Mesendoderm (in vitro differentiated cells): ENCODE measurements at regions not wholly inside any gene's neighbourhood (a gene's known extent, or its start where the extent isn't known, plus 50 kb on each side); places are given as distances from the start of the nearest gene placed in this dataset.

ENCODE experiments used
- DNase-seq: peaks from one replicate; pipeline ENCODE4 v3.0.0; 2013
- H2AK5ac ChIP-seq: 2 replicates; pipeline ENCODE4 v1.6.1; 2013; ENCODE audit warnings: low read length, inconsistent platforms
- H2BK120ac ChIP-seq: 2 replicates; pipeline ENCODE4 v1.6.1; 2013; ENCODE audit warnings: low read depth, mild to moderate bottlenecking, low read length, moderate library complexity, mixed read lengths
- H2BK15ac ChIP-seq: replicated peaks from 2 replicates; pipeline ENCODE4 v1.6.1; 2013; ENCODE audit warnings: low read depth, mild to moderate bottlenecking, moderate library complexity
- H2BK5ac ChIP-seq: 2 replicates; pipeline ENCODE4 v1.6.1; 2013; ENCODE audit warnings: low read length, inconsistent platforms
- H3K18ac ChIP-seq: 2 replicates; pipeline ENCODE4 v1.6.1; 2013; ENCODE audit warnings: mild to moderate bottlenecking, low read length, mixed read lengths
- H3K23ac ChIP-seq: one replicate; pipeline ENCODE4 v1.6.1; 2013; ENCODE audit warnings: low read length
- H3K27ac ChIP-seq: 2 replicates; pipeline ENCODE4 v1.5.1; 2013; ENCODE audit warnings: low read depth, mild to moderate bottlenecking, inconsistent platforms, low read length, moderate library complexity
- H3K27me3 ChIP-seq: 2 replicates; pipeline ENCODE4 v1.6.1; 2013; ENCODE audit warnings: low read length, control low read depth, mild to moderate bottlenecking, inconsistent platforms; ENCODE audit not compliant: insufficient read depth, poor library complexity
- H3K36me3 ChIP-seq: 2 replicates; pipeline ENCODE4 v1.6.1; 2013; ENCODE audit warnings: low read length, inconsistent platforms; ENCODE audit not compliant: control insufficient read depth, insufficient read depth
- H3K4ac ChIP-seq: one replicate; pipeline ENCODE4 v1.6.1; 2013; ENCODE audit warnings: low read depth, mild to moderate bottlenecking, low read length, moderate library complexity
- H3K4me1 ChIP-seq: 2 replicates; pipeline ENCODE4 v1.6.1; 2013; ENCODE audit warnings: low read depth, low read length, inconsistent platforms; ENCODE audit not compliant: control insufficient read depth
- H3K4me2 ChIP-seq: 2 replicates; pipeline ENCODE4 v1.6.1; 2013; ENCODE audit warnings: low read length
- H3K4me3 ChIP-seq: 2 replicates; pipeline ENCODE4 v1.5.1; 2013; ENCODE audit warnings: mild to moderate bottlenecking, low read length
- H3K56ac ChIP-seq: one replicate; pipeline ENCODE4 v1.6.1; 2013; ENCODE audit warnings: low read length
- H3K79me1 ChIP-seq: 2 replicates; pipeline ENCODE4 v1.6.1; 2013; ENCODE audit warnings: low read length, inconsistent platforms
- H3K79me2 ChIP-seq: 2 replicates; pipeline ENCODE4 v1.6.1; 2013; ENCODE audit warnings: mild to moderate bottlenecking, low read length; ENCODE audit not compliant: control insufficient read depth, insufficient read depth
- H3K9ac ChIP-seq: 2 replicates; pipeline ENCODE4 v1.6.1; 2013; ENCODE audit warnings: low read length, inconsistent platforms
- H4K5ac ChIP-seq: one replicate; pipeline ENCODE4 v1.6.1; 2013; ENCODE audit warnings: low read length
- H4K8ac ChIP-seq: one replicate; pipeline ENCODE4 v1.6.1; 2013; ENCODE audit warnings: low read depth, mild to moderate bottlenecking, control low read depth, low read length, moderate library complexity
- WGBS: extraction: QIAGEN DNeasy Blood & Tissue Kit; methylation state at CpG from one replicate; pipeline ENCODE4 v1.1.7; 2013; ENCODE audit warnings: low lambda C conversion rate, missing lambda C conversion rate; ENCODE audit not compliant: insufficient coverage; ENCODE audit errors: extremely low coverage; 5-methylcytosine and 5-hydroxymethylcytosine counted together

- Histone ChIP-seq H2BK15ac (no peak overlapping the region), H3K36me3 (no peaks in the 10 kb centered on the region), H2AK5ac (peak overlapping the region; percentile 96), H2BK120ac (no peak overlapping the region), H3K79me1 (no peaks in the 10 kb centered on the region), H3K4me3 (no peak overlapping the region), H3K27ac (no peak overlapping the region), H4K5ac (peak overlapping the region; percentile 3), H3K9ac (no peak overlapping the region), H2BK5ac (peak overlapping the region; percentile 58), H3K79me2 (no peaks in the 10 kb centered on the region), H3K4me2 (no peak overlapping the region), H4K8ac (no peak overlapping the region), H3K4ac (peak overlapping the region; percentile 57), H3K27me3 (no peaks in the 10 kb centered on the region), H3K56ac (peak overlapping the region; percentile 58), H3K4me1 (peaks cover 16% of the 10 kb centered on the region), H3K23ac (no peak overlapping the region), H3K18ac (peak overlapping the region; percentile 4)
- DNase-seq = no peak
- no CpG with 5 or more reads among the region's 5 CpGs for WGBS
These were observed 98.2 kb upstream of the BMPER start for GRCh38 chr7:33807155-33807530.

DNA sequence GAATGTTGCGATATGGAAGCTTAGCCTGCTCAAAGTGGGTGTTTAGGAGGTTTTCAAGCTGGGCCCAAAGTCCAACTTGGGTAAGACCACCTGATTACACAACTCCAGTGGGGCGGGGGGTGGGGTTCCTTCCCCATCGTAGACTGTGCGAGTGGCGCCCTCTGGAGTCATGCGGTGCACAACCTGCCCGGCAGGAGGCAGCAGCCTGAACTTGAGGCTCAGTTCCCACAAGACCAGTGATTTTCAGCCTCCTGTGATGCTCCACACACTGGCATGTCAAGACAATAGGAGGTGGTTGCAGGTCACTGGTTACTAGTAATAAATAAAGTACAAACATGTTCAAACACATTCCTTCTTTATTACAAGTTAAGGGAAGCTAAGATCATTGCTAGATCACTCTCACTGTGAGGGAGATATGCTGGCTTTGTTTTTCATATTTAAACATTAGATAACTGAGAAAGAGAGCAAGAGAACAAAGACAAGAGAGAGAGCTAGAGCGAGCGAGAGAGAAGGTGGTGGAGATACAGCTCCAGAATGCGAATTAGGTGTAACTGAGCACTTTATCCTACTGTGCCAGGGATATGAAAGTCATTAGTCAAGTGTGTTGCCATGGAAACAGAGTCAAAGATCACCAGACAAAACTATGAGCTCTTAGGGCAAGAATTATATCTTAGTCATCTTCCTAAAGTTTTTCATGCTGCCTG lies 97.4 kb upstream of the BMPER start:
- no peak overlapping the region for H3K4me2 ChIP-seq
- H3K79me1 ChIP-seq = no peaks in the 10 kb centered on the region
- H3K4me3 ChIP-seq = no peak overlapping the region
- H3K36me3 ChIP-seq = no peaks in the 10 kb centered on the region
- H3K79me2 ChIP-seq = no peaks in the 10 kb centered on the region
- H3K27ac ChIP-seq = no peak overlapping the region
- WGBS = no CpG with 5 or more reads among the region's 10 CpGs
- H2BK15ac ChIP-seq = no peak overlapping the region
- no peak overlapping the region for H3K9ac ChIP-seq
- no peak overlapping the region for H4K5ac ChIP-seq
- no peak overlapping the region for H4K8ac ChIP-seq
- no peaks in the 10 kb centered on the region for H3K27me3 ChIP-seq
- H3K18ac ChIP-seq = no peak overlapping the region
- H2BK120ac ChIP-seq = no peak overlapping the region
- H2BK5ac ChIP-seq = no peak overlapping the region
- no peak overlapping the region for H2AK5ac ChIP-seq
- H3K4ac ChIP-seq = no peak overlapping the region
- H3K23ac ChIP-seq = no peak overlapping the region
- peak; percentile 85 for DNase-seq
- H3K4me1 ChIP-seq = peaks cover 16% of the 10 kb centered on the region
- H3K56ac ChIP-seq = peak overlapping the region; percentile 1

- peaks cover 14% of the 10 kb centered on the region for H3K4me1 ChIP-seq
- no peaks in the 10 kb centered on the region for H3K36me3 ChIP-seq
These were observed 96.1 kb upstream of the BMPER start for GRCh38 chr7:33809228-33809627.

DNA sequence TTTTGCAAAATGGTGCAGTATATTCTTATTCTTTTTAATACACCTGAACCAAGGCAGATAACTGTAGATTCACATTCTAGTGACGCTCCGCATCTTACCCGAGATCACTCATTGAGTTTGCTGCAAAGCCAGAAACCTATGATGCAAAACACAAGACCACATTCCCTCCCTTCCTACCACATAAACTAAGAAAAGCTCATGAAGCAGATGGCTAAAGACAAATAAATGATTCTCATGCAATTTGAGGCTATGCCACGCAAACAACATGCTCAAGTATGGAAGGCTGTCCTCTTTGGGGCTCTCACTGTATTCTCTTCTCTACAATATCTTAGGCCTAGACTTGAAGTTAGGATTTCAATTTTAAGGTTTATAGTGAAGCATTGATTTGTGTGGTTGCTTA lies 95.0 kb upstream of the BMPER start:
- Histone ChIP-seq H2AK5ac (no peak overlapping the region), H2BK15ac (no peak overlapping the region), H3K4me3 (no peak overlapping the region), H3K23ac (no peak overlapping the region), H4K8ac (no peak overlapping the region), H3K27me3 (no peaks in the 10 kb centered on the region), H3K18ac (no peak overlapping the region), H3K79me2 (no peaks in the 10 kb centered on the region), H3K27ac (no peak overlapping the region), H3K36me3 (no peaks in the 10 kb centered on the region), H2BK120ac (no peak overlapping the region), H3K56ac (no peak overlapping the region), H2BK5ac (no peak overlapping the region), H4K5ac (no peak overlapping the region), H3K4ac (no peak overlapping the region), H3K4me1 (peaks cover 9% of the 10 kb centered on the region), H3K4me2 (no peak overlapping the region), H3K9ac (no peak overlapping the region), H3K79me1 (no peaks in the 10 kb centered on the region)
- DNase-seq = no peak
- WGBS = no CpG with 5 or more reads among the region's 4 CpGs

More at GRCh38 chr7:33809228-33809627, 96.1 kb upstream of the BMPER start:
- no peak overlapping the region for H3K4me3 ChIP-seq
- no peak for DNase-seq
- H2BK15ac ChIP-seq = no peak overlapping the region
- no peak overlapping the region for H2BK120ac ChIP-seq
- H3K56ac ChIP-seq = no peak overlapping the region
- no peak overlapping the region for H3K9ac ChIP-seq
- H4K5ac ChIP-seq = no peak overlapping the region
- H2BK5ac ChIP-seq = no peak overlapping the region
- H3K23ac ChIP-seq = no peak overlapping the region
- no peak overlapping the region for H4K8ac ChIP-seq
- H3K79me2 ChIP-seq = no peaks in the 10 kb centered on the region
- no peak overlapping the region for H3K27ac ChIP-seq
- WGBS = no CpG with 5 or more reads among the region's 3 CpGs
- no peak overlapping the region for H3K4me2 ChIP-seq
- peak overlapping the region; percentile 4 for H3K18ac ChIP-seq
- peak overlapping the region; percentile 4 for H2AK5ac ChIP-seq
- H3K79me1 ChIP-seq = no peaks in the 10 kb centered on the region
- peak overlapping the region; percentile 6 for H3K4ac ChIP-seq
- H3K27me3 ChIP-seq = no peaks in the 10 kb centered on the region

DNA sequence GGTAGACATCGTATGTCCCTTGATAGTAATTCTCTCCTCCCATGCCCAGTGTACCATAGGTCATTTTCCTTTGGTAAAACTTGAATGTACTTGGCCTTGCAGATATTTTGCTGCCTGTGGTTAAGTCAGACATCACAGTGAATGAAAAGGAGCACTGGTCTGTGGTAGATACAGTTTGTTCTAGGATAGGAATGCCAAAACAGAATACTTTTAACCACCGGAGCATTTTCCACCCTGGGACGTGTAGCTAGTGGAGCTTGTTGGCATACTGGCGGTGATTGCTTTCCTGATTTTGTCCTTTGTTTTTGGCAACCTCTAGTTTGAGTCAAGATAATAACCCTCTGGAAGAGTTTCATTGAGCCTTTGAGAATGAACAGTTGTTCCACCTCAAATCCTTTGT lies 92.0 kb upstream of the BMPER start:
- DNase-seq = no peak
- Histone ChIP-seq H3K18ac (no peak overlapping the region), H3K23ac (no peak overlapping the region), H2BK120ac (no peak overlapping the region), H2BK15ac (no peak overlapping the region), H4K8ac (no peak overlapping the region), H3K4me3 (no peak overlapping the region), H4K5ac (no peak overlapping the region), H3K27me3 (no peaks in the 10 kb centered on the region), H2BK5ac (no peak overlapping the region), H2AK5ac (no peak overlapping the region), H3K56ac (no peak overlapping the region), H3K9ac (no peak overlapping the region), H3K4me1 (peaks cover 1% of the 10 kb centered on the region), H3K79me2 (no peaks in the 10 kb centered on the region), H3K4me2 (no peak overlapping the region), H3K27ac (no peak overlapping the region), H3K4ac (no peak overlapping the region), H3K79me1 (no peaks in the 10 kb centered on the region), H3K36me3 (no peaks in the 10 kb centered on the region)
- WGBS = no CpG with 5 or more reads among the region's 4 CpGs

DNA sequence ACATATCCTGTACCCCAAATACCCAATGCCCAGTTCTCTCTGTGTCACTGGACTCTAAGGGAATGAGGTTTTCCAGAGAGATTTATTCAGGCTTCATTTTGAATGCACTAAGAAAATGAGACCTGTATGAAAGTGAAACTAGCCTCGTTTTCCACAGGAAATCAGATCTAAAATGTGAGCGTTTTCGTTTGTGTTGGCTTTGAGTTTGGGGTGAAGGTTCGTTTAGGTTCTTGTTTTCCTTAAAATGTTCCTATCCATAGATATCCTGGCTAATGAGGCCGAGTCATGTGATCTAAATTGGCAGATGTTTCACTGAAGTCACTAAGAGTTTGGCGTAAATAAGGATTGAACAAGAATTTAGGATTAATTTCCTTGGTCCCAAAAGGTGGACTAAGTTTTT lies 90.9 kb upstream of the BMPER start:
- Histone ChIP-seq H3K4me1 (no peaks in the 10 kb centered on the region), H2BK120ac (no peak overlapping the region), H3K18ac (no peak overlapping the region), H3K4me2 (no peak overlapping the region), H2BK15ac (no peak overlapping the region), H3K9ac (no peak overlapping the region), H3K56ac (no peak overlapping the region), H3K27me3 (no peaks in the 10 kb centered on the region), H3K36me3 (no peaks in the 10 kb centered on the region), H2AK5ac (no peak overlapping the region), H4K8ac (no peak overlapping the region), H4K5ac (no peak overlapping the region), H3K23ac (no peak overlapping the region), H3K79me1 (no peaks in the 10 kb centered on the region), H2BK5ac (no peak overlapping the region), H3K4me3 (no peak overlapping the region), H3K27ac (no peak overlapping the region), H3K79me2 (no peaks in the 10 kb centered on the region), H3K4ac (no peak overlapping the region)
- no peak for DNase-seq
- no CpG with 5 or more reads among the region's 6 CpGs for WGBS
